ENCODE measurements at regions not wholly inside any gene's neighbourhood (a gene's known extent, or its start where the extent isn't known, plus 50 kb on each side); places are given as distances from the start of the nearest gene placed in this dataset.

DNA sequence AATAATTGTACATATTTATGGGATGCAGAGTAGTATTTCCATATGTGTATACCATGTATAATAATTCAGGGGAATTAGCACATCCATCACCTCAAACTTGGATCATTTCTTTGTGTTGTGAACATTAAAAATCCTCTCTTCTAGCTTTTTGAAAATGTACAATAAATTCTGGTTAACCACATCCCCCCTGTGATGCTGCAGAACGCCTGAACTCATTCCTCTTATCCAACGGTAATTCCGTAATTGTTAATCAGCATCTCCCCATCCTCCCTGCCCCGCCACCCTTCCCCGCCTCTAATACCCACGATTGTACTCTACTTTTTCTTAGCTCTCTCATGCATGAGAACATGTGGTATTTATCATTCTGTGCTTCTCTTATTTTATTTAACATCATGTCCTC is 127.7 kb upstream of the ANKRD55 start:
- DNase-seq = no peak

GRCh38 chr5:56359809-56360685 is 126.9 kb upstream of the ANKRD55 start:
- no peak for DNase-seq

DNA sequence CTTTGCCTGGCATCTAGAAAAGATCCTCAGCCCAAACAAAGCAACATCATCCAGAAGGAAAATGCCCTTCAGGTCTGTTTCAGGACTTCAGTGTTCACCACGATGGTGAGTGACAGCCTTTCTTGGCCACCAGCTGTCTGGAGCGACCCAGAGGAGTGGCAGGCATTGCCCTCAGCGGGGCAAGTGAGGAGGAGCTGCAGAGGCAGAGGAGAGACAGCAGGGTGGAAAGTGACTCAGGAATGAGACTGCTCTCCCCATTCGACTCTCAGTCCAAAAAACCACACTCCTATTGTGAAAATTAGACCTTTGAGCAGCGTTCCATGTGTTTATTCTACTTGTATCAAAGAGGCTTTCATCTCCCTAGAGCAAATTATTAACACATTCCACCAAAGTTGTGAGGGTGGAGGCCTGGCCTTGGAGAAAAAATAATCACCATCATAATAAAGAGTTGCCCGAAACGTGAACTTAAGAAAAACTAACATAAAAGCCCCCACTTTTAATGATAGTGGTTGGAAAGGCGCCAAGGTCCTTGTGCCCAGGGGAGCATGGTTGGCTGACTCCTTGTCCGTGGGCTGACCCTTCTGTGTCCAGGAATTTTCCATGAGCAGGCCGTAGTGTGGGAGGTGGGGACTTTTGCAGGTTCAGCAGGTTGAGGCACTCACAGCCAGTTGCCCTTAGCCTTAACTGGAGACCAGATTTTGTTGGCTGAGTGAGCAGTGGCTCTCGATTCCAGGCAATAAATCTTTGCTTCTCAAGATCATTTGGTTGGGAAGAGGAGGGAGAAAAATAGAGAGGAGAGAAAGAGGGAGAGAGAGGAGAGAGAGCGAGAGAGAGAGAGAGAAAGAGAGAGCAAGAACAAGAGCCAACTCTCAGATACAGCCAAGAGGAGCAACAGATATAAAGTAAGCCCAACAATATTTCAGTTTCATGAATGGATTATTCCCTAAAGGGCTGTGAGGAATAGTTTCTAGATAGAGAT is 125.9 kb upstream of the ANKRD55 start:
- DNase-seq = no peak

- DNase-seq = no peak
Measured at GRCh38 chr5:56358046-56358445, 124.9 kb upstream of the ANKRD55 start.

- no peak for DNase-seq
Measured at GRCh38 chr5:56357426-56357825, 124.3 kb upstream of the ANKRD55 start.

GRCh38 chr5:56356836-56357160 is 123.7 kb upstream of the ANKRD55 start:
- no peak for DNase-seq

GRCh38 chr5:56356121-56356835 is 123.1 kb upstream of the ANKRD55 start:
- no peak for DNase-seq

DNA sequence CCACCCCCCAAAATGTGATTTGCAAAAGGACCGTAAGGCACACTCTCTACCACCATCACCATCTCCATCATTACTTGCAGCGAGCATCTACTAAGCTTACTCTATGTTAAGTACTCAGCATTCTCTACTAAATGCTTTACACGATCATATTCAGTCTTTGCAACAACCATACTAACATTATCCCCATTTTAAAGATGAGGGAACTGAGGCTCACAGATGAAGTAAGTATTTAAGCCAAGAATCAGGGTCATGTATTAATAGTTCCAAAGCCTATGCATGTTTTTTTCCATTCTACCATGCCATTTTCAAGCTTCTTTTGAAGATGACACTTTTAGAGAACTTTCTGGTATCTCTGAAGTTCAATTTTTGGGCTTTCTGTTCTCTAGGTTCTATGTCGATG is 121.7 kb upstream of the ANKRD55 start:
- no peak for DNase-seq

DNA sequence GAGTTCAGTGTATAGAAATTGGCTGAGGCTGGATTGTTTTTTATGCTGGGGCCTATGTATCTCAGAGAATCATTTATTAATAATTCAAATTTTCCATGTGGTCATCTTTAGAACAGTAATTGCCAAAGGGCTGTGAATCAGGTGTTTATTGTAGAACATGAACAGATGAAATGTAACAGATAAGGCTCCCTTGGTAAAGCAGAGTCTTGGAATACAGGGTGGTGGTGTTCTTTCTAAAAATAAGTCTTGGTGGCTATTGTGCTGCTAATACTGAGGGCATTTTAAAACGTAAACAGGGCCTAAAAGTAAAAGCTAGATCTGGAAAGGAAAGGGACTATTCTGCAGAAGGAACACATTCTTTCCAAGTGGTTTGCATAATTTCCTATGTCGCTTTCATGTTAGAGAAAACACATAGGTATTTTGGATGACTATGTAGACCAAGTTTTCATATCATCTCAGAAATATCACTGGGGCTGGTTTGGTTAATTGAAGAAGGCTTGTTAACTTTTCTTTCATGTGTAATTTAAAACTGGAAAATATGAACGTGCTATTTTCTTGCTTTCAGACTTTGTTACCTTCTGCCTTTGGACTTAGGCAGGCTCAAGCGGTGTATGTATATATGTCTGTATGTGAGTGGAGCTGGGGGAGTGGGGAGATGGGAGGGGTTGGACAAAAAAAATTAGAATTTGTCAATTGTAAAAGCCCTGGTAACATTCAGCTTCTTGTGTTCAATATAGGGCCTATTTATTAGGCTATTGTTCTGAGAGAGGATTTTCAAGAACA is 119.9 kb upstream of the ANKRD55 start:
- DNase-seq = no peak

GRCh38 chr5:56350597-56351170 is 117.6 kb upstream of the ANKRD55 start:
- DNase-seq = no peak

DNA sequence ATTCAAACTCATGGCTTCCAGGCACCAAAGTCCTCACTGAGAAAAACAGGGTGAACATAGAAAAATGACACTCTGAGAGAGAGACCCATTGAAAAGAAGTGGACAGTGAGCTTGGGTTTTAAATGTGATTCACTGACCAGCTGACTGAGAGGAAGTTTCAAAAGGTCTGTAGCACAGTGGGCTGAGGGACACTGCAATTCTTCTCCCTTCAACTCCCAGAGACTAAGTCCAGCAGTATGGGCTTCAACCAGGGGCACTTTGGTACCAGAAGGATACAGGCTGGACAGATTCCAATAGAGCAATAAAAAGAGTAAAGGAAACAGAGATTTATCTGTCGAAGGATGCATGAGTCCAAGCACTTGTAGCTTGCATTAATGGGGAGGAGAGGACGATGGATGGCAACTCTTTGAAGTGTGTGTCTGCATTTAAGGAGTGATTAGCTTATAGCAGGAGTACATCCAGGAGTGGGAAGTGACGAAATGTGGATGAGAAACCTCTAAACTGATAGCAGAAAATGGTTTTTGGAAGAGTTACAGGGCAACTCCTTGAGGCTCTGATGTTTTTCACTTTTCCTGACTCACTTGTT is 117.0 kb upstream of the ANKRD55 start:
- no peak for DNase-seq

DNA sequence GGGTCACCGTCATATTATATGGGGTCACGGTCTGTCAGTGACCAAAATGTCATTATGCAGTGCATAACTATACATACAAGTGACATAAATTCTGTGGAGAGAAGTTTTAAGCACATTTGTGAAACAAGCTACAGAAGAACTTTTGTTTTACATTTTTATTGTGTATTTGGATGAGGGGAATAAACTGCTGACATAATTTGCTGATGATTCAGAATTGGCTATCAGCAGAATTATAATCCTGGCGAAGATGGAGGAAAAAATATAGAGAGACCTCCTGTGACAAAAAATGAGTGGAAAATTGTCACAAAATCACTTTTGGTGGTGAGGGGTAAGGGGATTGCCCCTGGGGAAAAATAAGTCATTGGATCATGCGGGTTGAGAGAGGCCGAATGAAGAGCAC is 116.3 kb upstream of the ANKRD55 start:
- DNase-seq = no peak

DNA sequence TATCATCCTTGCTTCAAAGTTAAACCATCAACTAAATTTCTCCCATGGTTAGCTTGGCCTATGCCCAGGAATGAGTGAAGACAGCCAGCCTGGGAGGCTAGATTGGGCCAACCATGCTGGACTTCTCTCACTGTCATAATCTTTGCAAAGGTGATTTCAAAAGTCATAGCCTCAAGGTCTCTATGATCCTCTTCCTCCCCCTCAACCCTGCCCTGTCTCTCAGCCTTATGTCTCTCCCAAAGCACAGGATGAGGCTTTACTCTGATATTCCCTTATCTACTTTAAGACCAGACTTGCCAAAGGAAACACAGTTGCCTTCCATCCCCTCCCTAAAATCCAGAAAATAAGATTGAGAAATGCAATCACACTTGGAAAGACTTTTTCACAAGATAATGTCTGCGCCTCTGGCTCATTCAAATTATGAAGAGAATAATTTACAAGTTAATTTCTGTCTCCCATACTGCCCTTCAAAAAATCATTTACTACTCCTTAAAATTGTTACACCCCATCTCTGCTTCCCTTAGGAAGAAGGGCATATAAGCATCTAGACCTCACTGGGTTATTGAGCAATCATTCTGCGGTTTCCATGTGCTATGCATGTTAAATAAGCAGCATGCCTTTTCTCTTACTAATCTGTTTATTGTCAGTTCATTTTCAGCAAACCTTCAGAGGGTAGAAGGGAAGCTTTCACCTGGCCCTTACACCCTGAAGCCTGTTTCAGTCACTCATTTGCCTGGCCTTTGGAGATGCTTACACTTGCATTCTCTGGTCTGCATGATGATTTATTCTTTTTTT is 113.8 kb upstream of the ANKRD55 start:
- DNase-seq = no peak

GRCh38 chr5:56346044-56346710 is 113.0 kb upstream of the ANKRD55 start:
- DNase-seq = no peak

- no peak for DNase-seq
Measured at GRCh38 chr5:56345352-56345751, 112.2 kb upstream of the ANKRD55 start.

GRCh38 chr5:56344594-56344993 is 111.5 kb upstream of the ANKRD55 start:
- no peak for DNase-seq

GRCh38 chr5:56343988-56344387 is 110.9 kb upstream of the ANKRD55 start:
- no peak for DNase-seq

DNA sequence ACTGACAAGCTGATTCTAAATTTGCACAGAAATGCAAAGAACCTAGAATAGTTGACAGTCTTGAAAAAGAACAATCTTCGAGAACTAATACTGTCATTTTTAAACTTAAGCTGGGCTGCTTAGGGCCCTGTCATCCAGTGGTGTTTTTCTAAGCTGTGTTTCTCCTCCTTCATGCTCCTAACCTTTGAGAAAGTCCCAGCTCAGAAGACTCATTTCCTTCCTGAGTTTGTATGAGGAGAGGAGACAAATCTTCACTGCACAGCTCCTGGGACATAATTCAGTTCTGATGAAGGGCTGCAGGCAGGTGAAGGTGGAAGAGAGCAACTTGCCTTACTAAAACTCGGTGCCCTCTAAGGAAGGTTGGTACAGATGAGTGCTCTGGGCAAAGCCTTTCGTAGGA is 109.5 kb upstream of the ANKRD55 start:
- DNase-seq = no peak

GRCh38 chr5:56340196-56340980 is 107.3 kb upstream of the ANKRD55 start:
- no peak for DNase-seq

All from stimulated activated CD4-positive, alpha-beta T cell treated with anti-CD3 and anti-CD28 coated beads, Interleukin-4, amount 100 ng/mL, for 24 hours (primary cell).